ENCODE measurements at regions not wholly inside any gene's neighbourhood (a gene's known extent, or its start where the extent isn't known, plus 50 kb on each side); places are given as distances from the start of the nearest gene placed in this dataset.
"Not testable (repeated sequence)": the region's sequence is repeated elsewhere in the genome, so short reads cannot be mapped to it uniquely, and the experiment has no call there.

- not testable (repeated sequence) for TF ChIP-seq YY1 (IDR thresholded peaks at IDR 0.05; ENCODE audit: insufficient read depth, insufficient read length); ZNF274 (IDR thresholded peaks at IDR 0.05; ENCODE audit: low read depth, low read length); SUZ12 (IDR thresholded peaks at IDR 0.05; ENCODE audit: extremely low read depth, insufficient read depth, insufficient read length)
Observed at GRCh38 chr2:111381530-111382306, 261.0 kb downstream of the BCL2L11 start.

Measured in NT2/D1 (cell line).